GM23248 (cell line): ENCODE measurements at regions not wholly inside any gene's neighbourhood (a gene's known extent, or its start where the extent isn't known, plus 50 kb on each side); places are given as distances from the start of the nearest gene placed in this dataset.

Source experiments
- EZH2 ChIP-seq: fragments of 200-600 bp; sonication (generic); IDR thresholded peaks from 2 replicates; pipeline ENCODE4 v1.6.1; 2018; ENCODE audit warnings: antibody characterized with exemption, mild to moderate bottlenecking; ENCODE audit not compliant: insufficient read depth, poor library complexity, severe bottlenecking
- EZH2phosphoT487 ChIP-seq: fragments of 200-600 bp; sonication (generic); IDR thresholded peaks from 2 replicates; pipeline ENCODE4 v1.6.1; 2018; ENCODE audit warnings: antibody characterized with exemption, moderate library complexity, mild to moderate bottlenecking, low read depth; ENCODE audit not compliant: insufficient read depth

- TF ChIP-seq EZH2 = no peak
- TF ChIP-seq EZH2phosphoT487 = no peak
These were observed 64.9 kb upstream of the SLC39A10 start for GRCh38 chr2:195592105-195592504.
